ENCODE measurements at regions not wholly inside any gene's neighbourhood (a gene's known extent, or its start where the extent isn't known, plus 50 kb on each side); places are given as distances from the start of the nearest gene placed in this dataset.

DNA sequence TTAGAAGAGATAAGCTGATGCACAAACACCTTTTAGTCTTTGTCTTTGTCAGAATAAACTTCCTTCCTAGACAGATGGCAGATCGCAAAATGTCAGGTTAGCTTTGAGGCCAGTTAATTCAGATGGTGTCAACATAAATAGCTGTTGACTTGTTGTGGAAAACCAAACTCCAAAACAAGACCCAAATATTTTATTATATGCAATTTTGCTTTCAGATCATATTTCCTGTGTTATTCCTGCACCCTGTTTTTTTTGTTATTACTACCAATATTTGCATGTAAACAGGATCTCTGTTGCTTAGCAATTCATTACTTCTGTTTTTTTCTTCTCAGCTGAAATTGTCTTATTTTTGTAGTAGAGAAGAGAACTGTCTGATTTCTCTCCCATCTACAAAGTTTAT is 316.0 kb downstream of the ETS1 start:
- TF ChIP-seq, protein P1, sequence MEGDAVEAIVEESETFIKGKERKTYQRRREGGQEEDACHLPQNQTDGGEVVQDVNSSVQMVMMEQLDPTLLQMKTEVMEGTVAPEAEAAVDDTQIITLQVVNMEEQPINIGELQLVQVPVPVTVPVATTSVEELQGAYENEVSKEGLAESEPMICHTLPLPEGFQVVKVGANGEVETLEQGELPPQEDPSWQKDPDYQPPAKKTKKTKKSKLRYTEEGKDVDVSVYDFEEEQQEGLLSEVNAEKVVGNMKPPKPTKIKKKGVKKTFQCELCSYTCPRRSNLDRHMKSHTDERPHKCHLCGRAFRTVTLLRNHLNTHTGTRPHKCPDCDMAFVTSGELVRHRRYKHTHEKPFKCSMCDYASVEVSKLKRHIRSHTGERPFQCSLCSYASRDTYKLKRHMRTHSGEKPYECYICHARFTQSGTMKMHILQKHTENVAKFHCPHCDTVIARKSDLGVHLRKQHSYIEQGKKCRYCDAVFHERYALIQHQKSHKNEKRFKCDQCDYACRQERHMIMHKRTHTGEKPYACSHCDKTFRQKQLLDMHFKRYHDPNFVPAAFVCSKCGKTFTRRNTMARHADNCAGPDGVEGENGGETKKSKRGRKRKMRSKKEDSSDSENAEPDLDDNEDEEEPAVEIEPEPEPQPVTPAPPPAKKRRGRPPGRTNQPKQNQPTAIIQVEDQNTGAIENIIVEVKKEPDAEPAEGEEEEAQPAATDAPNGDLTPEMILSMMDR (IDR thresholded peaks at IDR 0.05; ENCODE audit: insufficient read depth, low read depth, low read length) = no peak
- no peak for TF ChIP-seq EZH2 (IDR thresholded peaks at IDR 0.05; ENCODE audit: insufficient read depth, low read length)

All from astrocyte (in vitro differentiated cells and primary cell).